HG03575 (cell line): ENCODE measurements at regions not wholly inside any gene's neighbourhood (a gene's known extent, or its start where the extent isn't known, plus 50 kb on each side); places are given as distances from the start of the nearest gene placed in this dataset.
"Not testable (repeated sequence)": the region's sequence is repeated elsewhere in the genome, so short reads cannot be mapped to it uniquely, and the experiment has no call there.

Experiments
- ATAC-seq: cut with Tn5 transposase; IDR thresholded peaks from one replicate; pipeline ENCODE4 v1.9.1; 2021; ENCODE audit not compliant: unreplicated experiment, insufficient number of reproducible peaks, low FRiP score; ENCODE audit errors: extremely low read depth

GRCh38 chr13:73189776-73190175 lies 131.0 kb downstream of the KLF5 start:
- ATAC-seq, result no peak

GRCh38 chr13:73189362-73189761 lies 130.6 kb downstream of the KLF5 start:
- no peak for ATAC-seq

GRCh38 chr13:73187106-73187505 lies 128.3 kb downstream of the KLF5 start:
- no peak for ATAC-seq

GRCh38 chr13:73179650-73180274 lies 121.0 kb downstream of the KLF5 start:
- no peak for ATAC-seq

GRCh38 chr13:73177916-73178565 lies 119.2 kb downstream of the KLF5 start:
- ATAC-seq, result no peak

GRCh38 chr13:73177017-73177416 lies 118.2 kb downstream of the KLF5 start:
- no peak for ATAC-seq

GRCh38 chr13:73174521-73175010 lies 115.8 kb downstream of the KLF5 start:
- ATAC-seq, result no peak

- no peak for ATAC-seq
These were observed 114.5 kb downstream of the KLF5 start for GRCh38 chr13:73173279-73173811.

GRCh38 chr13:73171926-73172325 lies 113.1 kb downstream of the KLF5 start:
- ATAC-seq, result no peak

GRCh38 chr13:73171271-73171682 lies 112.5 kb downstream of the KLF5 start:
- ATAC-seq, result no peak

GRCh38 chr13:73169971-73170370 lies 111.2 kb downstream of the KLF5 start:
- ATAC-seq, result no peak

GRCh38 chr13:73168953-73169401 lies 110.2 kb downstream of the KLF5 start:
- no peak for ATAC-seq

GRCh38 chr13:73168226-73168952 lies 109.6 kb downstream of the KLF5 start:
- ATAC-seq, result no peak

- ATAC-seq, result no peak
These were observed 108.4 kb downstream of the KLF5 start for GRCh38 chr13:73167028-73167820.

- no peak for ATAC-seq
These were observed 107.4 kb downstream of the KLF5 start for GRCh38 chr13:73166204-73166603.

- no peak for ATAC-seq
These were observed 104.4 kb downstream of the KLF5 start for GRCh38 chr13:73162912-73163911.

GRCh38 chr13:73160371-73161031 lies 101.7 kb downstream of the KLF5 start:
- ATAC-seq, result not testable (repeated sequence)
